HEK293 (cell line): ENCODE measurements at regions not wholly inside any gene's neighbourhood (a gene's known extent, or its start where the extent isn't known, plus 50 kb on each side); places are given as distances from the start of the nearest gene placed in this dataset.

Experiments
- CTCF ChIA-PET: fragments of 350-600 bp; formaldehyde crosslinking; extraction: SDS; loops from one replicate; lab custom pipeline; 2021; ENCODE audit warnings: antibody characterized with exemption; lab: Yijun Ruan, JAX
- POLR2A ChIA-PET: fragments of 300-600 bp; formaldehyde crosslinking; extraction: SDS; loops from one replicate; lab custom pipeline; 2020; ENCODE audit warnings: antibody characterized with exemption, inconsistent platforms; lab: Yijun Ruan, JAX
- H3K27ac ChIP-seq: fragments of 200-500 bp; sonication (Bioruptor generic); 2 replicates; pipeline ENCODE4 v1.5.1; 2014; ENCODE audit warnings: low read depth, low read length, control low read depth, inconsistent platforms; ENCODE audit errors: extremely low read depth
- H3K36me3 ChIP-seq, 2 experiments: fragments of 200-500 bp in 1 of 2; sonication (Bioruptor generic) in 1 of 2; 1 replicate in 1 of 2; 2 replicates in 1 of 2; pipeline ENCODE4 v1.5.1; 2014 to 2017; ENCODE audit warnings: inconsistent platforms in 2 of 2, low read length in 2 of 2; ENCODE audit not compliant: control insufficient read depth in 2 of 2, insufficient read depth in 1 of 2
- H3K4me1 ChIP-seq: fragments of 200-500 bp; sonication (Bioruptor generic); 2 replicates; pipeline ENCODE4 v1.5.1; 2014; ENCODE audit warnings: mild to moderate bottlenecking, low read length, inconsistent platforms; ENCODE audit not compliant: control insufficient read depth, insufficient read depth
- H3K4me3 ChIP-seq: 2 replicates; pipeline ENCODE4 v1.5.1; 2011; ENCODE audit warnings: low read depth, mild to moderate bottlenecking, control low read depth, low read length, moderate library complexity
- H3K9me3 ChIP-seq: fragments of 200-500 bp; sonication (Bioruptor generic); 2 replicates; pipeline ENCODE4 v1.5.1; 2014; ENCODE audit warnings: low read depth, low read length, inconsistent platforms; ENCODE audit not compliant: control insufficient read depth, insufficient read depth
- SP2 ChIP-seq: fragments of 450-650 bp; formaldehyde crosslinking; IDR thresholded peaks from 2 replicates; pipeline ENCODE4 v1.5.1; 2016; ENCODE audit warnings: missing biosample characterization, missing genetic modification characterization
- SP3 ChIP-seq: fragments of 450-650 bp; formaldehyde crosslinking; IDR thresholded peaks from 2 replicates; pipeline ENCODE4 v1.5.1; 2016; ENCODE audit warnings: missing biosample characterization, missing genetic modification characterization
- YY1 ChIP-seq: fragments of 450-650 bp; formaldehyde crosslinking; IDR thresholded peaks from 2 replicates; pipeline ENCODE4 v1.5.1; 2018; ENCODE audit warnings: missing biosample characterization, missing genetic modification characterization
- YY2 ChIP-seq: fragments of 450-650 bp; formaldehyde crosslinking; IDR thresholded peaks from 2 replicates; pipeline ENCODE4 v1.5.1; 2016; ENCODE audit warnings: missing biosample characterization, missing genetic modification characterization
- ZBTB17 ChIP-seq: fragments of 450-650 bp; formaldehyde crosslinking; IDR thresholded peaks from 2 replicates; pipeline ENCODE4 v1.5.1; 2016; ENCODE audit warnings: missing biosample characterization, missing genetic modification characterization
- ZNF221 ChIP-seq: fragments of 450-650 bp; formaldehyde crosslinking; IDR thresholded peaks from 2 replicates; pipeline ENCODE4 v1.5.1; 2017; ENCODE audit warnings: missing biosample characterization, missing genetic modification characterization, borderline replicate concordance
- ZNF24 ChIP-seq: fragments of 450-650 bp; formaldehyde crosslinking; IDR thresholded peaks from 2 replicates; pipeline ENCODE4 v1.5.1; 2016; ENCODE audit warnings: missing biosample characterization, missing genetic modification characterization
- ZNF335 ChIP-seq: fragments of 450-650 bp; formaldehyde crosslinking; conservative IDR thresholded peaks from 2 replicates; pipeline ENCODE4 v1.5.1; 2016; ENCODE audit warnings: missing biosample characterization, missing genetic modification characterization
- ZNF341 ChIP-seq: fragments of 450-650 bp; formaldehyde crosslinking; IDR thresholded peaks from 2 replicates; pipeline ENCODE4; 2016; ENCODE audit warnings: low read depth, missing biosample characterization, missing genetic modification characterization
- ZNF518A ChIP-seq: fragments of 450-650 bp; formaldehyde crosslinking; conservative IDR thresholded peaks from 2 replicates; pipeline ENCODE4 v1.5.1; 2016; ENCODE audit warnings: low read depth, missing biosample characterization, missing genetic modification characterization
- ZNF544 ChIP-seq: fragments of 450-650 bp; formaldehyde crosslinking; IDR thresholded peaks from 2 replicates; pipeline ENCODE4 v1.5.0; 2017; ENCODE audit warnings: missing biosample characterization, missing genetic modification characterization
- ZNF664 ChIP-seq: fragments of 450-650 bp; formaldehyde crosslinking; IDR thresholded peaks from 2 replicates; pipeline ENCODE4 v1.5.1; 2016; ENCODE audit warnings: missing biosample characterization, missing genetic modification characterization
- ZNF76 ChIP-seq: fragments of 450-650 bp; formaldehyde crosslinking; IDR thresholded peaks from 2 replicates; pipeline ENCODE4; 2016; ENCODE audit warnings: low read depth, missing biosample characterization, missing genetic modification characterization, borderline replicate concordance
- ZXDB ChIP-seq: fragments of 450-650 bp; formaldehyde crosslinking; IDR thresholded peaks from 2 replicates; pipeline ENCODE4 v1.5.1; 2016; ENCODE audit warnings: missing biosample characterization, missing genetic modification characterization
- TF ChIP-seq, protein P1 (sequence below): fragments of 450-650 bp; formaldehyde crosslinking; IDR thresholded peaks from 2 replicates; pipeline ENCODE4 v1.5.1; 2016; ENCODE audit warnings: missing biosample characterization, missing genetic modification characterization

GRCh38 chr10:121426307-121426706 lies 171.9 kb downstream of the FGFR2 start:
- no peaks in the 10 kb centered on the region for H3K9me3 ChIP-seq
- peaks cover 5% of the 10 kb centered on the region for H3K4me1 ChIP-seq
- H3K27ac ChIP-seq, result no peak overlapping the region
- CTCF ChIA-PET, result no interaction called here
- H3K36me3 ChIP-seq, result no peaks in the 10 kb centered on the region
- TF ChIP-seq SP2 (tag by site-specific recombination) (0 out of 2 replicates have a peak, but pooled peaks have one; percentile 5), ZNF76 (tag by site-specific recombination) (peak; percentile 58), ZNF544 (no peak), SP3 (tag by site-specific recombination) (peak; percentile 19; the same call in 1 of the 2 replicates), YY2 (tag by site-specific recombination) (0 out of 2 replicates have a peak, but pooled peaks have one; percentile 48), ZNF24 (tag by site-specific recombination) (peak; percentile 96), YY1 (tag by site-specific recombination) (peak; percentile 80), ZNF221 (tag by site-specific recombination) (no peak), ZXDB (tag by site-specific recombination) (0 out of 2 replicates have a peak, but pooled peaks have one; percentile 18), ZBTB17 (peak; percentile 78), ZNF664 (no peak), ZNF335 (tag by site-specific recombination) (peak; percentile 46; the same call in 1 of the 2 replicates), ZNF518A (tag by site-specific recombination) (0 out of 2 replicates have a peak, but pooled peaks have one; percentile 23), ZNF341 (tag by site-specific recombination) (peak; percentile 3; the same call in 1 of the 2 replicates)
- TF ChIP-seq, protein P1, sequence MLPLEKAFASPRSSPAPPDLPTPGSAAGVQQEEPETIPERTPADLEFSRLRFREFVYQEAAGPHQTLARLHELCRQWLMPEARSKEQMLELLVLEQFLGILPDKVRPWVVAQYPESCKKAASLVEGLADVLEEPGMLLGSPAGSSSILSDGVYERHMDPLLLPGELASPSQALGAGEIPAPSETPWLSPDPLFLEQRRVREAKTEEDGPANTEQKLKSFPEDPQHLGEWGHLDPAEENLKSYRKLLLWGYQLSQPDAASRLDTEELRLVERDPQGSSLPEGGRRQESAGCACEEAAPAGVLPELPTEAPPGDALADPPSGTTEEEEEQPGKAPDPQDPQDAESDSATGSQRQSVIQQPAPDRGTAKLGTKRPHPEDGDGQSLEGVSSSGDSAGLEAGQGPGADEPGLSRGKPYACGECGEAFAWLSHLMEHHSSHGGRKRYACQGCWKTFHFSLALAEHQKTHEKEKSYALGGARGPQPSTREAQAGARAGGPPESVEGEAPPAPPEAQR (tag by site-specific recombination), result no peak
- TF ChIP-seq, all 188 proteins: peak for 11
- POLR2A ChIA-PET, result no interaction called here
- H3K4me3 ChIP-seq, result no peak overlapping the region
